ELF-1 (cell line): ENCODE measurements at regions not wholly inside any gene's neighbourhood (a gene's known extent, or its start where the extent isn't known, plus 50 kb on each side); places are given as distances from the start of the nearest gene placed in this dataset.

Experiments used
- DNase-seq: peaks from one replicate; pipeline ENCODE4 v3.0.0-alpha.2; 2016; ENCODE audit warnings: low read depth, low spot score

- DNase-seq: no peak
These were observed 435.1 kb upstream of the PCDH20 start for GRCh38 chr13:61850794-61851193.

- DNase-seq: no peak
These were observed 422.9 kb upstream of the PCDH20 start for GRCh38 chr13:61838568-61838967.

- no peak for DNase-seq
These were observed 417.6 kb upstream of the PCDH20 start for GRCh38 chr13:61833228-61833627.

DNA sequence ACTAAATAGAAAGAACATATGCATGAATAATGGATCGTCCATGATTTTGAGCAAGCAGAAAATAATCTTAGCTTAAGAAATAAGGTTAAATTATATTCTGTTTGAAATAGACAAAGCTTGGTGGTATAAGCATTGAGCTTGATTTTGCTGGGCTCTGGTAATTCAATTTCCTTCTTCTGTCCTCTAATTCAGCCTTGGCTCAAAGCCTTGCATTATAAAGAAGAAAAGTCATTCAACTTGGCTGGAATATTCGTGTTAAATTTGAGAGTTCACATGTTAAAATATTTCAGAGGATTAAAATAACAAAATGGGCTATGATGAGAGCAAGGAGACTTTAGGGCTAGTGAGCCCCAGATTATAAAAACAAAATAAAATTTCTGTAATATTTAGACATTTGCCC is 415.4 kb upstream of the PCDH20 start:
- DNase-seq: no peak

- no peak for DNase-seq
These were observed 414.8 kb upstream of the PCDH20 start for GRCh38 chr13:61830475-61830874.

GRCh38 chr13:61824168-61824567 is 408.5 kb upstream of the PCDH20 start:
- DNase-seq: no peak

- no peak for DNase-seq
These were observed 396.6 kb upstream of the PCDH20 start for GRCh38 chr13:61812286-61812685.

DNA sequence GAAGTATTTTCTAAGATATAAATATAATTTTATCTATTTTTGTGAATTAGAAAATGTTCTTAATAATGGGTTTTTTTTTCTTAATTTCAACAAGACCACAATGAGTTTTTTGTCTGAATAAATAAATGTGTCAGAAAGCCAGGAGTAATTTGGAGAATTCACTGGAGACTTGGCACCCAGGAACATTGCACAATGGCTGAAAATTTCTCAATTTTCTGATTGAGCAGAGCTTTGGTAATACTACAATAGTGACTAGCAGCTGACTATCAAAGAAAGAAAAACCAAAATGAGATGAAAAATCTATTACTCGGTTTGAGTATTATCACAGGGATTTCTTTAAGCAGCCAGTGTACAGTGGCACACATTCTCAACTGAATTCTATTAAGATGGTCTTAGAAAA is 394.4 kb upstream of the PCDH20 start:
- no peak for DNase-seq

- DNase-seq: no peak
These were observed 381.7 kb upstream of the PCDH20 start for GRCh38 chr13:61797397-61797796.

DNA sequence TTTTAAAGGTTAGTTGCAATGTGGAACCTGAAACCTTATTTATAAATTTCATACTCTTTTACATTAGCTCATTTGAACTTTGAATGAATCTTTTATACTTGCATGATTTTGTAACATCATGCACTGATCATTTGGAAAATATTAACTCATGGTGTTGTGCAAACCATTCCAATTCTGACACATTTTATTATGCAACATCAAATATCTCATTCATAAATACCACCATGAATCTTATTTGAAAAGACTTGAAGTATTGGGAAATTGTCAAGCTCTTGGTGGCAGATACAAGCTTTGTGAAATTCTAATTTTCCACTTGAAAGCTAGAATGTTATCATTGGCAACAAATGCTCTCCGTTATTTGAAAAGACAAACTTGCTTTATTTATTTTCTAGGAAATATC is 379.9 kb upstream of the PCDH20 start:
- no peak for DNase-seq

DNA sequence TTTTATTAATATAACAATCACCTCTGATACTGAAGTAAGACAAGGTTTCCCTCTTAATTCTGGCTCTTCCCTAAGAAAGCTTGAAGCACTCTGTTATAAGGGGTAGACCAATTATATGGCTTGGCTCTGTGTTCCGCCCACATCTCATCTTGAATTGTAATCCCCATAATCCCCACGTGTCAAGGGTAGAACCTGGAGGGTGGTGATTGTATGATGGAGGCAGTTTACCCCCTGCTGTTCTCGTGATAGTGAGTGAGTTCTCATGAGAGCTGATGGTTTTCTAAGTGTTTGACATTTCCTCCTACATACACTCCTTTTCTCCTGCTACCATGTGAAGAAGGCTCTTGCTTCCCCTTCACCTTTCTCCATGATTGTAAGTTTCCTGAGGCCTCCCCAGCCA is 363.8 kb upstream of the PCDH20 start:
- DNase-seq: no peak

- DNase-seq: peak; percentile 82
These were observed 362.9 kb upstream of the PCDH20 start for GRCh38 chr13:61778531-61778930.

DNA sequence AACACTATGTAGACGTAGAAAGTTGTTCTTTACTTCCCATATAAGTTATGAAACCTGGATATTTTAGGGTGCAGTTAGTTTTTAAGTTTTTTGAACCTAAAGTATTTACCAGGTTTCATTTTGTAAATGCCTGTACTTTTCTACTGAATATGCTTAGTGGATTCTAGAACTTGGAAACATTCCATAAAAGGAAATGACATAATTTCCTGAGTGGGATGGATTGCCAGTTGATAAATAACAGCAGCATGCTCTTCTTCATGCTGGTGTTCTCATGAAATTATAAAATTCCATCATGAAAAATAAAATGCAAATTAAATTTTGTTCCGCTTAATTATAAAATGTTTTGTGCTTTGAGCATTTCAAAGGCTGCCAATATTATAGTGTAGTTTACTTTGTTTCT is 362.2 kb upstream of the PCDH20 start:
- DNase-seq: no peak

- DNase-seq: no peak
These were observed 361.6 kb upstream of the PCDH20 start for GRCh38 chr13:61777271-61777670.

- no peak for DNase-seq
These were observed 359.3 kb upstream of the PCDH20 start for GRCh38 chr13:61774903-61775302.

DNA sequence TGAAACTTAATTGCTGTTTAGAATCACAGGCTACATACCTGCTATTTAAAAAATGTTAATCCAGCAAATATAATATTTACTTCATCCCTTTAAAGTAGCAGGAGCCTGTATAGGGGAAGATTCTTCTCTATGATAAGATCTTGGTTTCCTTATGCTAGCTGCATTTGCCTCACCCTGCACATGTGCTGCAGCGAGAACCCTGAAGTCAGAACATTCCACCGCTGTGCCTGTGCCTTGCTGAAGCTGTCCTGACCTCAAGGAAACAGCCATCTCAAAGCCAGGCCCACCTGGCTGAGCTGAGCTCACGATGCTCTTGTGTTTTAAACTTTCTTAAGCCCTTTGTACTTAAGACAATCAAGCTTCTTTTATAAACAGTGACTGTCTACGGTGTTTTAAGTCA is 355.0 kb upstream of the PCDH20 start:
- peak; percentile 11 for DNase-seq

GRCh38 chr13:61768175-61768574 is 352.5 kb upstream of the PCDH20 start:
- DNase-seq: no peak

- DNase-seq: no peak
These were observed 351.0 kb upstream of the PCDH20 start for GRCh38 chr13:61766667-61767058.

GRCh38 chr13:61765940-61766666 is 350.5 kb upstream of the PCDH20 start:
- DNase-seq: no peak

DNA sequence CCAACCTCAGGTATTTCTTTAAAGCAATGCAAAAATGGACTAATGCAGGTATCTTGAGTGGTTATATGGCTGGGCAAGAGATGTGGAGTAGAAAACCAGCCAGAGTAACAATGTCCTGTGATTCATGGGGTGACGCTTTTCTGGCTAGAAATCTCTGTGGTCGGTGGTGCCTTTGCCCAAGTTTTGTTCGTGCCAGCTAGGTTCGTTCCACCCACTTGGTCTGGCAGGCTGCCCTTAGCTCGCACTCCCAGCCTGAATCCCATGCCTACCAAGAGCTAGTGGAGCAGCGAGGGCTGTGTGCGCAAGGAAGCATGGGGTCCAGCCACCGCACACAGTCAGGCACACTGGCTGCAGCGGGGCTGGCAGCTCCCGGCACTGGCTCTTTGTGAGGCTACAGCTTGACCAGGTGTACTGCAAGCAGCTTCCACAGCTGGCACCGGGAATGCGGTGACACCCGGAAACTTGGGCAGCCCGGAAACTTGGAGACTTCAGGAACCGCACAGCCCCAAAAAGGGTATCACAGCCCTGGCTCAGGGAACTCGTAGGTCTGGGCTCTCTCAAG is 349.6 kb upstream of the PCDH20 start:
- no peak for DNase-seq

GRCh38 chr13:61761690-61762089 is 346.0 kb upstream of the PCDH20 start:
- DNase-seq: no peak

DNA sequence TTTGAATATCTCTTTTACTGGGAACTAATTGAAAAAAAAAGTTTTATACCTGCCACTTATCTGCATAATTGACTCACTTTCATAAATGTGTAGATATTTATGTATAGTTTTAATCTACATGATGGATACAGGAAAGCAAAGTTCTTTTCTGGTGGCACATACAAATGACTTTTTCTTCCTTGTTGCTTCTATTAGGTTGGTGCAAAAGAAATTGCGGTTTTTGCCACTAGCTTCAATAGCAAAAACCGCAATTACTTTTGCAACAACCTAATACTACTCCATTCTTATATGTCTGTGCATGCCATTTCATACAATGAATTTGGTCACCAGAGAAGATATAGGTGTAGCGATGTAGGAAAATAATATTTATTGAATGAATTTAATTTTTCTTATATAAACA is 344.5 kb upstream of the PCDH20 start:
- no peak for DNase-seq

DNA sequence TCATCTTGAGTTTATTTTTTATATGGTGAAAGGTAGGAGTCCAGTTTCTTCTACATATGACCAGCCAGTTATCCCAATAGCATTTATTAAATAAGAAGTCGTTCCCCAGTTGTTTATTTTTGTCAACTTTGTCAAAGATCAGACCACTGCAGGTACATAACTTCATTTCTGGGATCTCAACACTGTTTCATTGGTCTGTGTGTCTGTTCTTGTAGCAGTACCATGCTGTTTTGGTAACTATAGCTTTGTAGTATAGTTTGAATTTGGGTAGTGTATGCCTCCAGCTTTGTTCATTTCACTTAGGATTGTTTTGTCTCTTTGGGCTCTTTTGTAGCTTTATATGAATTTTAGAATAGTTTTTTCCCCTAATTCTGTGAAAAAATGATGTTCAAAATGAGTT is 340.4 kb upstream of the PCDH20 start:
- no peak for DNase-seq

GRCh38 chr13:61751039-61751438 is 335.4 kb upstream of the PCDH20 start:
- DNase-seq: no peak
